AG04449 (cell line): ENCODE measurements at regions not wholly inside any gene's neighbourhood (a gene's known extent, or its start where the extent isn't known, plus 50 kb on each side); places are given as distances from the start of the nearest gene placed in this dataset.
A peak's percentile ranks its signal among the peaks of the same experiment; 100 is the strongest.

Source experiments
- CTCF ChIA-PET: fragments of 350-600 bp; formaldehyde crosslinking; extraction: SDS; loops from one replicate; lab custom pipeline; 2021; ENCODE audit warnings: antibody characterized with exemption; lab: Yijun Ruan, JAX
- POLR2A ChIA-PET: fragments of 400-600, 350-600 bp; formaldehyde crosslinking; extraction: SDS; loops from one replicate; lab custom pipeline; 2020; ENCODE audit warnings: antibody characterized with exemption, inconsistent platforms; lab: Yijun Ruan, JAX
- DNase-seq: peaks from one replicate; pipeline ENCODE4 v3.0.0-alpha.2; 2010; ENCODE audit warnings: low read depth, low spot score
- H3K4me3 ChIP-seq: 2 replicates; pipeline ENCODE4 v1.5.1; 2011; ENCODE audit warnings: low read depth, mild to moderate bottlenecking, control low read depth, low read length
- CTCF ChIP-seq: IDR thresholded peaks from one replicate; pipeline ENCODE4 v1.5.1; 2011; ENCODE audit warnings: mild to moderate bottlenecking, moderate library complexity, low read length, control low read depth, inconsistent platforms; ENCODE audit not compliant: insufficient read depth; ENCODE audit errors: missing control alignments

- ChIA-PET CTCF (interaction anchor here (1.0 to 1.3 kb wide), 3 partner anchors 30 to 309 kb away, joined by 3 read pairs; partner anchors contain the start of gene TNFAIP3), POLR2A (no interaction called here)
- DNase-seq = no peak
- TF ChIP-seq CTCF = no peak
- no peak overlapping the region for H3K4me3 ChIP-seq
These were observed 174.8 kb upstream of the TNFAIP3 start for GRCh38 chr6:137692308-137692707.

GRCh38 chr6:137692806-137693205, 174.3 kb upstream of the TNFAIP3 start:
- no peak for TF ChIP-seq CTCF
- POLR2A ChIA-PET = no interaction called here

GRCh38 chr6:137693711-137694110, 173.3 kb upstream of the TNFAIP3 start:
- ChIA-PET CTCF (interaction anchor here (0.8 to 1.5 kb wide), 5 partner anchors 11 to 251 kb away, joined by 4 to 9 read pairs (median 4); partner anchors contain the start of gene TNFAIP3), POLR2A (no interaction called here)
- TF ChIP-seq CTCF = no peak
- no peak overlapping the region for H3K4me3 ChIP-seq
- no peak for DNase-seq

More at GRCh38 chr6:137692806-137693205, 174.3 kb upstream of the TNFAIP3 start:
- CTCF ChIA-PET = interaction anchor here (1.0 to 1.4 kb wide), 4 partner anchors 16 to 308 kb away, joined by 3 to 4 read pairs (median 3); partner anchors contain the start of gene TNFAIP3
- DNase-seq = no peak
- no peak overlapping the region for H3K4me3 ChIP-seq

- CTCF ChIA-PET = interaction anchor here (0.7 to 5.1 kb wide), 10 partner anchors 8 to 310 kb away, joined by 3 to 53 read pairs (median 8); partner anchors contain the start of gene TNFAIP3
- no peak overlapping the region for H3K4me3 ChIP-seq
- POLR2A ChIA-PET = no interaction called here
- DNase-seq = no peak
- TF ChIP-seq CTCF = no peak
These were observed 170.3 kb upstream of the TNFAIP3 start for GRCh38 chr6:137696765-137697164.

GRCh38 chr6:137697267-137697938, 169.7 kb upstream of the TNFAIP3 start:
- no peak overlapping the region for H3K4me3 ChIP-seq
- TF ChIP-seq CTCF = no peak
- ChIA-PET POLR2A (no interaction called here), CTCF (interaction anchor here (0.7 to 5.1 kb wide), 13 partner anchors 7 to 309 kb away, joined by 3 to 53 read pairs (median 7); partner anchors contain the start of gene TNFAIP3)
- peak; percentile 12 for DNase-seq

- POLR2A ChIA-PET = interaction anchor here (0.6 to 1.5 kb wide), 3 partner anchors 66 to 401 kb away, joined by 4 to 6 read pairs (median 4); no protein-coding TSS in a partner anchor
- DNase-seq = no peak
- CTCF ChIA-PET = interaction anchor here (0.9 to 5.1 kb wide), 11 partner anchors 10 to 306 kb away, joined by 3 to 53 read pairs (median 7); partner anchors contain the start of gene TNFAIP3
- no peak for TF ChIP-seq CTCF
- no peak overlapping the region for H3K4me3 ChIP-seq
These were observed 168.4 kb upstream of the TNFAIP3 start for GRCh38 chr6:137698636-137699030.
